DOHH2 (cell line): ENCODE measurements at regions not wholly inside any gene's neighbourhood (a gene's known extent, or its start where the extent isn't known, plus 50 kb on each side); places are given as distances from the start of the nearest gene placed in this dataset.

ENCODE experiments used
- H3F3A ChIP-seq: fragments of 200-600 bp; sonication (generic), shearing (Covaris generic); 2 replicates; pipeline ENCODE4 v1.6.0; 2016; ENCODE audit warnings: antibody characterized with exemption, mild to moderate bottlenecking; ENCODE audit not compliant: control insufficient read depth, insufficient read depth
- H3K27ac ChIP-seq: fragments of 200-600 bp; sonication (generic); 2 replicates; pipeline ENCODE4 v1.5.1; 2014; ENCODE audit warnings: low read depth, mild to moderate bottlenecking, low read length, moderate library complexity
- H3K27me3 ChIP-seq: fragments of 200-600 bp; sonication (generic); 2 replicates; pipeline ENCODE4 v1.6.1; 2014; ENCODE audit warnings: mild to moderate bottlenecking, low read length, mixed read lengths; ENCODE audit not compliant: control insufficient read depth
- H3K36me3 ChIP-seq: fragments of 200-600 bp; sonication (generic); 2 replicates; pipeline ENCODE4 v1.6.1; 2014; ENCODE audit warnings: mild to moderate bottlenecking, low read length, moderate library complexity, mixed read lengths; ENCODE audit not compliant: control insufficient read depth
- H3K4me1 ChIP-seq: fragments of 200-600 bp; sonication (generic); 2 replicates; pipeline ENCODE4 v1.6.1; 2014; ENCODE audit warnings: mild to moderate bottlenecking, low read length, mixed read lengths; ENCODE audit not compliant: control insufficient read depth
- H3K4me2 ChIP-seq: fragments of 200-600 bp; sonication (generic); 2 replicates; pipeline ENCODE4 v1.6.0; 2014; ENCODE audit warnings: mild to moderate bottlenecking, low read length, moderate library complexity
- H3K4me3 ChIP-seq: fragments of 200-600 bp; sonication (generic); 2 replicates; pipeline ENCODE4 v1.5.1; 2014; ENCODE audit warnings: mild to moderate bottlenecking, low read length, mixed read lengths
- H3K79me2 ChIP-seq: fragments of 200-600 bp; sonication (generic); 2 replicates; pipeline ENCODE4 v1.6.1; 2014; ENCODE audit warnings: mild to moderate bottlenecking, low read length, mixed read lengths; ENCODE audit not compliant: control insufficient read depth
- H3K9me2 ChIP-seq: fragments of 200-600 bp; sonication (generic); replicated peaks from 2 replicates; pipeline ENCODE4 v1.6.1; 2014; ENCODE audit warnings: mild to moderate bottlenecking, low read length, mixed read lengths; ENCODE audit not compliant: control insufficient read depth
- H3K9me3 ChIP-seq: fragments of 200-600 bp; sonication (generic); 2 replicates; pipeline ENCODE4 v1.6.1; 2014; ENCODE audit warnings: antibody characterized with exemption, low read length, mixed read lengths; ENCODE audit not compliant: control insufficient read depth, insufficient read depth
- H4K20me1 ChIP-seq: fragments of 200-600 bp; sonication (generic); 2 replicates; pipeline ENCODE4 v1.6.0; 2014; ENCODE audit warnings: low read depth, mild to moderate bottlenecking, antibody characterized with exemption, low read length, moderate library complexity; ENCODE audit not compliant: control insufficient read depth, insufficient read depth
- EZH2phosphoT487 ChIP-seq: fragments of 200-600 bp; sonication (generic); IDR thresholded peaks from 2 replicates; pipeline ENCODE4 v1.6.1; 2017; ENCODE audit warnings: borderline replicate concordance, mild to moderate bottlenecking, antibody characterized with exemption, low read length, moderate library complexity, mixed read lengths
- TF ChIP-seq, protein P1 (sequence below): fragments of 200-600 bp; sonication (generic); IDR thresholded peaks from one replicate; pipeline ENCODE4 v1.5.1; 2014; ENCODE audit warnings: antibody characterized with exemption, mild to moderate bottlenecking, low read depth, low read length; ENCODE audit not compliant: poor library complexity, severe bottlenecking

DNA sequence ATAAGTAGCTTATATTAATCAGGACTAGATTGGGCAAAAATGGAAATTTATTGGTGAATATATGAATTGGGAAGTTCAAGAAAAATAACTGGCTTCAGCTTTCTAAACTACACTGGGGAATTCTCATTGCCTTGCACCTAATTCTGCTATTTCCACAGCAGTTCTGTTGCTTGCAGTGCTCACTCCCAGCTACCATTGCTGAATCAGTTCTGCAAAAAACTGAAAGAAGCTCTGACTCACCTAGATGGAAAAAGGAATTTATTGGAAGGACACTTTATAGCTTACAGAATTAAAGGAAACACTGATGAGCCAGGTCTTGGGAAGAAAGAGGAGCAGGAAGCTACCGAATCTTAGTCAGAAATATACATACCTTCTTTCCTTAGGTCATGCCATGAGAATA, 60.3 kb upstream of the ACVR1 start:
- Histone ChIP-seq H3K27ac (no peak overlapping the region), H3K79me2 (no peaks in the 10 kb centered on the region), H3K9me2 (no peaks in the 10 kb centered on the region), H3F3A (no peaks in the 10 kb centered on the region), H3K9me3 (no peaks in the 10 kb centered on the region), H3K27me3 (no peaks in the 10 kb centered on the region), H3K4me2 (no peak overlapping the region), H3K36me3 (no peaks in the 10 kb centered on the region), H3K4me1 (no peaks in the 10 kb centered on the region), H3K4me3 (no peak overlapping the region), H4K20me1 (no peaks in the 10 kb centered on the region)
- no peak for TF ChIP-seq EZH2phosphoT487
- TF ChIP-seq, protein P1, sequence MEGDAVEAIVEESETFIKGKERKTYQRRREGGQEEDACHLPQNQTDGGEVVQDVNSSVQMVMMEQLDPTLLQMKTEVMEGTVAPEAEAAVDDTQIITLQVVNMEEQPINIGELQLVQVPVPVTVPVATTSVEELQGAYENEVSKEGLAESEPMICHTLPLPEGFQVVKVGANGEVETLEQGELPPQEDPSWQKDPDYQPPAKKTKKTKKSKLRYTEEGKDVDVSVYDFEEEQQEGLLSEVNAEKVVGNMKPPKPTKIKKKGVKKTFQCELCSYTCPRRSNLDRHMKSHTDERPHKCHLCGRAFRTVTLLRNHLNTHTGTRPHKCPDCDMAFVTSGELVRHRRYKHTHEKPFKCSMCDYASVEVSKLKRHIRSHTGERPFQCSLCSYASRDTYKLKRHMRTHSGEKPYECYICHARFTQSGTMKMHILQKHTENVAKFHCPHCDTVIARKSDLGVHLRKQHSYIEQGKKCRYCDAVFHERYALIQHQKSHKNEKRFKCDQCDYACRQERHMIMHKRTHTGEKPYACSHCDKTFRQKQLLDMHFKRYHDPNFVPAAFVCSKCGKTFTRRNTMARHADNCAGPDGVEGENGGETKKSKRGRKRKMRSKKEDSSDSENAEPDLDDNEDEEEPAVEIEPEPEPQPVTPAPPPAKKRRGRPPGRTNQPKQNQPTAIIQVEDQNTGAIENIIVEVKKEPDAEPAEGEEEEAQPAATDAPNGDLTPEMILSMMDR, result no peak

DNA sequence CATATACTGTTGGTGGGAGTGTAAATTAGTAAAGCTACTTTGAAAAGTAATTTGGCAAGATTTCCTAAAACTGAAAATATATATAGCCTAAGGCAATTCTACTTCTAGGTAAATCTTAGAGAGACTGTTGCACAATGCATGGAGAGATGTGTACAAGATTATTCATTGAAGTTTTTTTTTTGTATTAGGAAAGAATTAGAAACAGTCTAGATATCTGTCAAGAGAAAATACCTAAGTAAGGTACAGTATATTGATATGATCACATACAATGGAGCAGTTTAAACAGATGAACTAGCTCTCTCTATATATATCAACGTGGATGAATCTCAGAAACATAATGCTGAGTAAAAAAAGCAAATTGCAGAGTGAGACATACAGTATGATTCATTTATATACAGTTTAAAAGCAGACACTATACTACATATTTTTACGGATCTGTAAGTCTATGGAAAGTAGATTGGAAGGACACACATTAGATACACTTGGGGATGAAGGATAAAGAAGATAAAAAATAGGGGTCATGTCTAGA, 59.3 kb upstream of the ACVR1 start:
- Histone ChIP-seq H3K27me3 (no peaks in the 10 kb centered on the region), H3K79me2 (no peaks in the 10 kb centered on the region), H3K4me3 (no peak overlapping the region), H3K36me3 (no peaks in the 10 kb centered on the region), H3F3A (no peaks in the 10 kb centered on the region), H3K9me3 (no peaks in the 10 kb centered on the region), H3K9me2 (no peaks in the 10 kb centered on the region), H3K4me1 (no peaks in the 10 kb centered on the region), H4K20me1 (no peaks in the 10 kb centered on the region), H3K4me2 (no peak overlapping the region), H3K27ac (no peak overlapping the region)
- TF ChIP-seq, protein P1, result no peak
- no peak for TF ChIP-seq EZH2phosphoT487

DNA sequence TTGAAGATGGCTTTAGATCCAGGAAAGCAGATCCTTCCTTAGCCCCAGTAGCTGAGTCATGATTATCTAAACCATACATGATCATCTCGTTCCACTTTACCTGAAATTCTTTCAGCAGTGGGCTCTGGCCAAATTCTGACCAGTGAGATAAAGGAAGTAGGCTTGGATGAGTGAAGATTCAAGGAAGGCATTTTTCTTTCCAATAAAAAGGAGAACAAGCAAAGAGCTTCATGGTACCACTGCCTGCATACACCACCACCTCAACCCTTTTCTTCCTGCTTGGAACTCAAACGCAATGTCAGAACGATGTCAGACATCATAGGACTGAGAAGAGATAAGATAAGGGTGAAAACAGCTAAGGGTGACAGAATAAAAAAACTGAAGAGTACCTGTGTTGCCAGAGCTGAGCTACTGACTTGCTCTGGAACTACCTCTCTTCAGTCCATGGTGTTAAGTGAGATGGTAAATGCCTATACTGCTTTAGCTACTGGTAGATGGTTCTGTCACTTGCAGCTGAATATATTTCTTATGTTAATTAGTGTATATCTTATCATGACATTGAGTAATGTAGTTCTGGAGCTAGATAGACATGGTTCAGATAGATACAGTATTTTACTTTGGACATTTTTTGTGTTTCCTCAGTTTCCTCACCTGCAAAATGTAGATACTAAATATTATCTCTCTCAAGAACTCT, 58.7 kb upstream of the ACVR1 start:
- no peak overlapping the region for H3K4me2 ChIP-seq
- no peak for TF ChIP-seq EZH2phosphoT487
- TF ChIP-seq, protein P1, result no peak
- no peaks in the 10 kb centered on the region for H3K9me3 ChIP-seq
- no peaks in the 10 kb centered on the region for H3K36me3 ChIP-seq
- no peaks in the 10 kb centered on the region for H3K27me3 ChIP-seq
- no peaks in the 10 kb centered on the region for H3K79me2 ChIP-seq
- no peaks in the 10 kb centered on the region for H3K4me1 ChIP-seq
- no peaks in the 10 kb centered on the region for H4K20me1 ChIP-seq
- H3K9me2 ChIP-seq, result no peaks in the 10 kb centered on the region
- no peak overlapping the region for H3K4me3 ChIP-seq
- no peaks in the 10 kb centered on the region for H3F3A ChIP-seq
- H3K27ac ChIP-seq, result no peak overlapping the region
